ENCODE measurements at regions not wholly inside any gene's neighbourhood (a gene's known extent, or its start where the extent isn't known, plus 50 kb on each side); places are given as distances from the start of the nearest gene placed in this dataset.

DNA sequence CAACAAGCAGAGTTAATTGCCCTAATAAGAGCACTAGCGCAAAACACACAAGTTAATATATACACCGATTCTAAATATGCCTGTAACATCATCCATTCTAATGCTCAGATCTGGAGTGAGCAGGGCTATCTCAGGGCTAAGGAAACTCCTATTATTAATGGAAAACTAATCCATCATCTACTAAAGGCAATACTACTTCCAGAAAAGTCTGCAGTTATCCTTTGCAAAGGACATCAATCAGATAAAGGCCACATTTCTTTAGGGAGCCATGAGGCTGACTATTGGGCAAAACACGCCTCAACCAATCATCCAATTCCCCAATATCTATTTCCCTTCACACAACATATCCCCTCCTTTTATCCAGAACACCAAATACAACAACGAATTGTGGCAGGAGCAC, 1032.3 kb upstream of the NUDT12 start:
- Histone ChIP-seq H3K27me3 (ENCODE audit: insufficient read depth) (no peaks in the 10 kb centered on the region), H4K20me1 (ENCODE audit: insufficient read depth) (no peaks in the 10 kb centered on the region), H3K27ac (ENCODE audit: low read depth in 2 of 2, low read length in 1 of 2) (no peak overlapping the region), H3K36me3 (replicated peaks in 1 of 2; ENCODE audit: control insufficient read depth in 1 of 2, insufficient read depth in 2 of 2, low read length in 1 of 2) (no peaks in the 10 kb centered on the region), H3K4me1 (ENCODE audit: control insufficient read depth in 1 of 2, insufficient read depth in 2 of 2, low read depth in 1 of 2, low read length in 1 of 2) (no peaks in the 10 kb centered on the region), H3K9me2 (no peaks in the 10 kb centered on the region), H3K79me2 (ENCODE audit: insufficient read depth) (no peaks in the 10 kb centered on the region), H3K4me3 (ENCODE audit: low read depth in 2 of 2, low read length in 1 of 2) (no peak overlapping the region), H3K9ac (no peak overlapping the region), H3F3A (replicated peaks; ENCODE audit: insufficient read depth) (no peaks in the 10 kb centered on the region), H3K4me2 (no peak overlapping the region), H3K9me3 (no peaks in the 10 kb centered on the region), H2AFZ (ENCODE audit: low read depth) (no peak overlapping the region)
- TF ChIP-seq GATA2 (CRISPR knock-in tag; IDR thresholded peaks at IDR 0.05) (no peak), RAD21 (IDR thresholded peaks at IDR 0.05; ENCODE audit: low read length) (no peak), NRF1 (IDR thresholded peaks at IDR 0.05; ENCODE audit: low read depth, low read length) (no peak), SMC3 (IDR thresholded peaks at IDR 0.05; ENCODE audit: low read depth, low read length) (no peak), RFX5 (IDR thresholded peaks at IDR 0.05; ENCODE audit: low read length) (no peak), JUND (IDR thresholded peaks at IDR 0.05) (no peak), EP300 (IDR thresholded peaks at IDR 0.05; ENCODE audit: borderline replicate concordance in 1 of 2, low read depth in 1 of 2, low read length in 1 of 2) (no peak), MEF2A (IDR thresholded peaks at IDR 0.05; ENCODE audit: borderline replicate concordance, low read depth) (no peak), YY1 (IDR thresholded peaks at IDR 0.05; ENCODE audit: low read depth) (no peak), TAF1 (IDR thresholded peaks at IDR 0.05; ENCODE audit: borderline replicate concordance, low read depth, low read length) (no peak), FOSL2 (IDR thresholded peaks at IDR 0.05; ENCODE audit: borderline replicate concordance, low read depth) (no peak), ELF1 (IDR thresholded peaks at IDR 0.05) (no peak), FOXM1 (IDR thresholded peaks at IDR 0.05; ENCODE audit: low read depth) (no peak), TCF12 (IDR thresholded peaks at IDR 0.05) (no peak), NFIC (IDR thresholded peaks at IDR 0.05; ENCODE audit: borderline replicate concordance) (no peak)
- TF ChIP-seq, protein P1, sequence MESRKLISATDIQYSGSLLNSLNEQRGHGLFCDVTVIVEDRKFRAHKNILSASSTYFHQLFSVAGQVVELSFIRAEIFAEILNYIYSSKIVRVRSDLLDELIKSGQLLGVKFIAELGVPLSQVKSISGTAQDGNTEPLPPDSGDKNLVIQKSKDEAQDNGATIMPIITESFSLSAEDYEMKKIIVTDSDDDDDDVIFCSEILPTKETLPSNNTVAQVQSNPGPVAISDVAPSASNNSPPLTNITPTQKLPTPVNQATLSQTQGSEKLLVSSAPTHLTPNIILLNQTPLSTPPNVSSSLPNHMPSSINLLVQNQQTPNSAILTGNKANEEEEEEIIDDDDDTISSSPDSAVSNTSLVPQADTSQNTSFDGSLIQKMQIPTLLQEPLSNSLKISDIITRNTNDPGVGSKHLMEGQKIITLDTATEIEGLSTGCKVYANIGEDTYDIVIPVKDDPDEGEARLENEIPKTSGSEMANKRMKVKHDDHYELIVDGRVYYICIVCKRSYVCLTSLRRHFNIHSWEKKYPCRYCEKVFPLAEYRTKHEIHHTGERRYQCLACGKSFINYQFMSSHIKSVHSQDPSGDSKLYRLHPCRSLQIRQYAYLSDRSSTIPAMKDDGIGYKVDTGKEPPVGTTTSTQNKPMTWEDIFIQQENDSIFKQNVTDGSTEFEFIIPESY (IDR thresholded peaks at IDR 0.05; ENCODE audit: borderline replicate concordance, low read depth) = no peak
- TF ChIP-seq, protein P2, sequence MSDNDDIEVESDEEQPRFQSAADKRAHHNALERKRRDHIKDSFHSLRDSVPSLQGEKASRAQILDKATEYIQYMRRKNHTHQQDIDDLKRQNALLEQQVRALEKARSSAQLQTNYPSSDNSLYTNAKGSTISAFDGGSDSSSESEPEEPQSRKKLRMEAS (IDR thresholded peaks at IDR 0.05; ENCODE audit: low read depth) = no peak
- no peak for DNase-seq
- WGBS (ENCODE audit: low lambda C conversion rate) = 34% methylated on average over 4 of the region's 4 CpGs
- POLR2A ChIA-PET = no interaction called here
- CTCF ChIA-PET = no interaction called here

- Histone ChIP-seq H4K20me1 (ENCODE audit: insufficient read depth) (no peaks in the 10 kb centered on the region), H3K4me3 (ENCODE audit: low read depth in 2 of 2, low read length in 1 of 2) (no peak overlapping the region), H3K27me3 (ENCODE audit: insufficient read depth) (no peaks in the 10 kb centered on the region), H3F3A (replicated peaks; ENCODE audit: insufficient read depth) (no peaks in the 10 kb centered on the region), H3K9me3 (no peaks in the 10 kb centered on the region), H3K4me2 (no peak overlapping the region), H3K79me2 (ENCODE audit: insufficient read depth) (no peaks in the 10 kb centered on the region), H2AFZ (ENCODE audit: low read depth) (no peak overlapping the region), H3K4me1 (ENCODE audit: control insufficient read depth in 1 of 2, insufficient read depth in 2 of 2, low read depth in 1 of 2, low read length in 1 of 2) (no peaks in the 10 kb centered on the region), H3K9me2 (no peaks in the 10 kb centered on the region), H3K27ac (ENCODE audit: low read depth in 2 of 2, low read length in 1 of 2) (no peak overlapping the region), H3K9ac (no peak overlapping the region), H3K36me3 (replicated peaks in 1 of 2; ENCODE audit: control insufficient read depth in 1 of 2, insufficient read depth in 2 of 2, low read length in 1 of 2) (no peaks in the 10 kb centered on the region)
- WGBS (ENCODE audit: low lambda C conversion rate) = 56% methylated on average over 5 of the region's 5 CpGs
- ChIA-PET CTCF (no interaction called here), POLR2A (no interaction called here)
- no peak for DNase-seq
- no peak for TF ChIP-seq NRF1 (IDR thresholded peaks at IDR 0.05; ENCODE audit: low read depth, low read length)
- TF ChIP-seq, protein P3, sequence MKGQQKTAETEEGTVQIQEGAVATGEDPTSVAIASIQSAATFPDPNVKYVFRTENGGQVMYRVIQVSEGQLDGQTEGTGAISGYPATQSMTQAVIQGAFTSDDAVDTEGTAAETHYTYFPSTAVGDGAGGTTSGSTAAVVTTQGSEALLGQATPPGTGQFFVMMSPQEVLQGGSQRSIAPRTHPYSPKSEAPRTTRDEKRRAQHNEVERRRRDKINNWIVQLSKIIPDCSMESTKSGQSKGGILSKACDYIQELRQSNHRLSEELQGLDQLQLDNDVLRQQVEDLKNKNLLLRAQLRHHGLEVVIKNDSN (IDR thresholded peaks at IDR 0.05; ENCODE audit: borderline replicate concordance, low read depth) = no peak
- TF ChIP-seq TCF12 (IDR thresholded peaks at IDR 0.05) = no peak
- TF ChIP-seq RCOR1 (IDR thresholded peaks at IDR 0.05; ENCODE audit: low read length) = no peak
- TF ChIP-seq EP300 (IDR thresholded peaks at IDR 0.05; ENCODE audit: borderline replicate concordance in 1 of 2, low read depth in 1 of 2, low read length in 1 of 2) = no peak
- TF ChIP-seq JUND (IDR thresholded peaks at IDR 0.05) = no peak
- no peak for TF ChIP-seq TAF1 (IDR thresholded peaks at IDR 0.05; ENCODE audit: borderline replicate concordance, low read depth, low read length)
- TF ChIP-seq, protein P4, sequence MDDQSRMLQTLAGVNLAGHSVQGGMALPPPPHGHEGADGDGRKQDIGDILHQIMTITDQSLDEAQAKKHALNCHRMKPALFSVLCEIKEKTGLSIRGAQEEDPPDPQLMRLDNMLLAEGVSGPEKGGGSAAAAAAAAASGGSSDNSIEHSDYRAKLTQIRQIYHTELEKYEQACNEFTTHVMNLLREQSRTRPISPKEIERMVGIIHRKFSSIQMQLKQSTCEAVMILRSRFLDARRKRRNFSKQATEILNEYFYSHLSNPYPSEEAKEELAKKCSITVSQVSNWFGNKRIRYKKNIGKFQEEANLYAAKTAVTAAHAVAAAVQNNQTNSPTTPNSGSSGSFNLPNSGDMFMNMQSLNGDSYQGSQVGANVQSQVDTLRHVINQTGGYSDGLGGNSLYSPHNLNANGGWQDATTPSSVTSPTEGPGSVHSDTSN (IDR thresholded peaks at IDR 0.05) = no peak
- no peak for TF ChIP-seq SMC3 (IDR thresholded peaks at IDR 0.05; ENCODE audit: low read depth, low read length)
- no peak for TF ChIP-seq EZH2phosphoT487 (IDR thresholded peaks at IDR 0.05; ENCODE audit: borderline replicate concordance, low read depth)
- no peak for TF ChIP-seq FOXJ3 (CRISPR knock-in tag; IDR thresholded peaks at IDR 0.05)
- TF ChIP-seq POLR2AphosphoS5 (IDR thresholded peaks at IDR 0.05; ENCODE audit: low read depth, low read length) = no peak
- no peak for TF ChIP-seq RFX5 (IDR thresholded peaks at IDR 0.05; ENCODE audit: low read length)
- no peak for TF ChIP-seq RXRA (IDR thresholded peaks at IDR 0.05; ENCODE audit: borderline replicate concordance, low read depth)
- no peak for TF ChIP-seq ELF1 (IDR thresholded peaks at IDR 0.05)
- TF ChIP-seq RAD21 (IDR thresholded peaks at IDR 0.05; ENCODE audit: low read length) = no peak
- TF ChIP-seq SIN3A (IDR thresholded peaks at IDR 0.05; ENCODE audit: borderline replicate concordance, low read depth, low read length) = no peak
- no peak for TF ChIP-seq MXI1 (IDR thresholded peaks at IDR 0.05; ENCODE audit: low read depth, low read length)
Measured at GRCh38 chr5:104576677-104577076, 1014.1 kb upstream of the NUDT12 start.
